T1000 (cell line): ENCODE measurements at regions not wholly inside any gene's neighbourhood (a gene's known extent, or its start where the extent isn't known, plus 50 kb on each side); places are given as distances from the start of the nearest gene placed in this dataset.

Experiments
- DNase-seq: peaks from one replicate; lab custom pipeline; 2025; ENCODE audit warnings: mixed read lengths; lab: John Stamatoyannopoulos, UW

GRCh38 chr1:232519186-232519585 lies 110.7 kb downstream of the SIPA1L2 start:
- DNase-seq: no peak

- DNase-seq: no peak
Observed at GRCh38 chr1:232518349-232518748, 111.6 kb downstream of the SIPA1L2 start.

- no peak for DNase-seq
Observed at GRCh38 chr1:232517204-232517603, 112.7 kb downstream of the SIPA1L2 start.

- DNase-seq: no peak
Observed at GRCh38 chr1:232515706-232516105, 114.2 kb downstream of the SIPA1L2 start.

GRCh38 chr1:232512712-232513111 lies 117.2 kb downstream of the SIPA1L2 start:
- DNase-seq: no peak

GRCh38 chr1:232511172-232511571 lies 118.8 kb downstream of the SIPA1L2 start:
- no peak for DNase-seq

- no peak for DNase-seq
Observed at GRCh38 chr1:232510367-232511110, 119.4 kb downstream of the SIPA1L2 start.

GRCh38 chr1:232509570-232509969 lies 120.4 kb downstream of the SIPA1L2 start:
- no peak for DNase-seq

GRCh38 chr1:232508130-232508701 lies 121.7 kb downstream of the SIPA1L2 start:
- no peak for DNase-seq

GRCh38 chr1:232507571-232507970 lies 122.4 kb downstream of the SIPA1L2 start:
- DNase-seq: no peak

GRCh38 chr1:232505884-232506283 lies 124.0 kb downstream of the SIPA1L2 start:
- no peak for DNase-seq

- no peak for DNase-seq
Observed at GRCh38 chr1:232504651-232505050, 125.3 kb downstream of the SIPA1L2 start.

GRCh38 chr1:232503497-232503896 lies 126.4 kb downstream of the SIPA1L2 start:
- DNase-seq: no peak

GRCh38 chr1:232501854-232502253 lies 128.1 kb downstream of the SIPA1L2 start:
- no peak for DNase-seq

GRCh38 chr1:232499188-232499587 lies 130.7 kb downstream of the SIPA1L2 start:
- no peak for DNase-seq

- DNase-seq: no peak
Observed at GRCh38 chr1:232493869-232494268, 136.1 kb downstream of the SIPA1L2 start.

GRCh38 chr1:232489256-232489655 lies 140.7 kb downstream of the SIPA1L2 start:
- DNase-seq: no peak

- no peak for DNase-seq
Observed at GRCh38 chr1:232487236-232487635, 142.7 kb downstream of the SIPA1L2 start.

- no peak for DNase-seq
Observed at GRCh38 chr1:232486454-232487207, 143.3 kb downstream of the SIPA1L2 start.

- no peak for DNase-seq
Observed at GRCh38 chr1:232486006-232486405, 143.9 kb downstream of the SIPA1L2 start.

GRCh38 chr1:232484856-232485255 lies 145.1 kb downstream of the SIPA1L2 start:
- no peak for DNase-seq

- no peak for DNase-seq
Observed at GRCh38 chr1:232483826-232484225, 146.1 kb downstream of the SIPA1L2 start.

GRCh38 chr1:232481091-232481490 lies 148.8 kb downstream of the SIPA1L2 start:
- no peak for DNase-seq
